K562 (cell line): ENCODE measurements at regions not wholly inside any gene's neighbourhood (a gene's known extent, or its start where the extent isn't known, plus 50 kb on each side); places are given as distances from the start of the nearest gene placed in this dataset.

Experiments used
- BRD9 ChIP-seq: fragments of 450-650 bp; IDR thresholded peaks from 2 replicates; pipeline ENCODE4 v1.6.1; 2018; ENCODE audit warnings: low read depth; ENCODE audit not compliant: partially characterized antibody
- FOXJ3 ChIP-seq: sonication (generic); formaldehyde crosslinking; IDR thresholded peaks from 2 replicates; pipeline ENCODE4 v1.4.0; 2020; ENCODE audit warnings: mild to moderate bottlenecking, missing genetic modification reagents
- RUNX1 ChIP-seq: sonication (generic); IDR thresholded peaks from 2 replicates; pipeline ENCODE4 v1.6.1; 2016; ENCODE audit warnings: antibody characterized with exemption, low read depth
- SP1 ChIP-seq: sonication (generic); formaldehyde crosslinking; IDR thresholded peaks from 2 replicates; pipeline ENCODE4 v1.8.1; 2022; ENCODE audit warnings: mild to moderate bottlenecking, missing genetic modification reagents
- ZFP30 ChIP-seq: fragments of 250-450 bp; sonication (Bioruptor Pico); IDR thresholded peaks from 2 replicates; pipeline ENCODE4 v1.8.0; 2022; ENCODE audit warnings: moderate library complexity, mild to moderate bottlenecking, inconsistent platforms, borderline replicate concordance
- ZNF174 ChIP-seq: fragments of 250-450 bp; sonication (Bioruptor Pico); IDR thresholded peaks from 2 replicates; pipeline ENCODE4 v1.4.0; 2020; ENCODE audit warnings: mild to moderate bottlenecking
- ZNF57 ChIP-seq: fragments of 450-650 bp; formaldehyde crosslinking; IDR thresholded peaks from 2 replicates; pipeline ENCODE4 v1.4.0; 2020; ENCODE audit warnings: mild to moderate bottlenecking, moderate library complexity
- ZNF695 ChIP-seq: fragments of 450-650 bp; formaldehyde crosslinking; IDR thresholded peaks from 2 replicates; pipeline ENCODE4 v1.4.0; 2020; ENCODE audit warnings: mild to moderate bottlenecking, moderate library complexity
- ZNF778 ChIP-seq: fragments of 450-650 bp; formaldehyde crosslinking; IDR thresholded peaks from 2 replicates; pipeline ENCODE4 v1.4.0; 2020; ENCODE audit warnings: mild to moderate bottlenecking, moderate library complexity
- TF ChIP-seq, protein P1 (sequence below): IDR thresholded peaks from 3 replicates; pipeline ENCODE4 v1.6.1; 2011; ENCODE audit warnings: borderline replicate concordance, mild to moderate bottlenecking, moderate library complexity; ENCODE audit not compliant: insufficient read length; ENCODE audit errors: extremely low read depth
- TF ChIP-seq, protein P2 (sequence below): sonication (generic); formaldehyde crosslinking; IDR thresholded peaks from 2 replicates; pipeline ENCODE4 v1.8.0; 2022; ENCODE audit warnings: mild to moderate bottlenecking, missing genetic modification reagents, borderline replicate concordance
- TF ChIP-seq, protein P3 (sequence below): fragments of 250-450 bp; sonication (Bioruptor Pico); IDR thresholded peaks from 2 replicates; pipeline ENCODE4 v1.5.1; 2021; ENCODE audit warnings: mild to moderate bottlenecking

DNA sequence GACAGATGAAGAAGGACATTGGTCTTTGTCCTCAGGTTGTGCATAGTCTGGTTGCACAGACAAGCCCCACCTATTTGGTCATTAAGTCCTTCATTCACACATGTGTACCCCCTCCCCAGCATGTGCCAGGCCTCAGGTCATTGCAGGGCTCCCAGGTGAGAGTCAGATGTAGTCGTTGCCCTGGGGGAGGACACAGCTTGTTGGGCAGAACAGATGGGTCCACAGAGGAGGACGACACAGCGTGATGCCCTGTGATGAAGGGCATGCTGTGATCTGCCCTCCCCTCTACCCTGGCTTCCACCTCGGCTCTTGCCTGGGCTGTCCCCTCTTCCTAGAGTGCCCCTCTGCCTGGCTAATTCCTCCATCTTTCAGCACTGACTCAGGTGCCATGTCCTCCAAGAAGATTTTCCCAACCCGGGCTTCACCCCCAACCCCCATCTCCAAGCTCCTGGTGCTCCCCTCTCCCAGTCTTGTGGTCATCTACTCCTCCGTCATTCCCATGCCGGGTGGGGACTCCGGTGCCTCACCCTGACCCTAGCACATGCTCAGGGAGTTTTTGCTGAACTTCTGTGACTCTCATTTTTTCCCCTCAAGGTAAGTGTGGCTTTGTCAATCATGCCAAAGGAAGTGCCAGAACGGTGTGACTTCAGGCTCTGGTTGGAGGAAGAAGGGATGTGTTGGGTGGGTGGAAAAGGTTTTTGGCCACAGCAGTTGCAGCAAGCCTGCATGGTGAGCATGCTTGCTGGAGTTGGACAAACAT lies 220.5 kb downstream of the FOXD2 start (continued):
- TF ChIP-seq, protein P1, sequence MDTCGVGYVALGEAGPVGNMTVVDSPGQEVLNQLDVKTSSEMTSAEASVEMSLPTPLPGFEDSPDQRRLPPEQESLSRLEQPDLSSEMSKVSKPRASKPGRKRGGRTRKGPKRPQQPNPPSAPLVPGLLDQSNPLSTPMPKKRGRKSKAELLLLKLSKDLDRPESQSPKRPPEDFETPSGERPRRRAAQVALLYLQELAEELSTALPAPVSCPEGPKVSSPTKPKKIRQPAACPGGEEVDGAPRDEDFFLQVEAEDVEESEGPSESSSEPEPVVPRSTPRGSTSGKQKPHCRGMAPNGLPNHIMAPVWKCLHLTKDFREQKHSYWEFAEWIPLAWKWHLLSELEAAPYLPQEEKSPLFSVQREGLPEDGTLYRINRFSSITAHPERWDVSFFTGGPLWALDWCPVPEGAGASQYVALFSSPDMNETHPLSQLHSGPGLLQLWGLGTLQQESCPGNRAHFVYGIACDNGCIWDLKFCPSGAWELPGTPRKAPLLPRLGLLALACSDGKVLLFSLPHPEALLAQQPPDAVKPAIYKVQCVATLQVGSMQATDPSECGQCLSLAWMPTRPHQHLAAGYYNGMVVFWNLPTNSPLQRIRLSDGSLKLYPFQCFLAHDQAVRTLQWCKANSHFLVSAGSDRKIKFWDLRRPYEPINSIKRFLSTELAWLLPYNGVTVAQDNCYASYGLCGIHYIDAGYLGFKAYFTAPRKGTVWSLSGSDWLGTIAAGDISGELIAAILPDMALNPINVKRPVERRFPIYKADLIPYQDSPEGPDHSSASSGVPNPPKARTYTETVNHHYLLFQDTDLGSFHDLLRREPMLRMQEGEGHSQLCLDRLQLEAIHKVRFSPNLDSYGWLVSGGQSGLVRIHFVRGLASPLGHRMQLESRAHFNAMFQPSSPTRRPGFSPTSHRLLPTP, result no peak
- no peak for TF ChIP-seq ZNF57 (CRISPR knock-in tag)
- no peak for TF ChIP-seq ZNF695
- no peak for TF ChIP-seq SP1 (CRISPR knock-in tag)
- TF ChIP-seq, protein P2, sequence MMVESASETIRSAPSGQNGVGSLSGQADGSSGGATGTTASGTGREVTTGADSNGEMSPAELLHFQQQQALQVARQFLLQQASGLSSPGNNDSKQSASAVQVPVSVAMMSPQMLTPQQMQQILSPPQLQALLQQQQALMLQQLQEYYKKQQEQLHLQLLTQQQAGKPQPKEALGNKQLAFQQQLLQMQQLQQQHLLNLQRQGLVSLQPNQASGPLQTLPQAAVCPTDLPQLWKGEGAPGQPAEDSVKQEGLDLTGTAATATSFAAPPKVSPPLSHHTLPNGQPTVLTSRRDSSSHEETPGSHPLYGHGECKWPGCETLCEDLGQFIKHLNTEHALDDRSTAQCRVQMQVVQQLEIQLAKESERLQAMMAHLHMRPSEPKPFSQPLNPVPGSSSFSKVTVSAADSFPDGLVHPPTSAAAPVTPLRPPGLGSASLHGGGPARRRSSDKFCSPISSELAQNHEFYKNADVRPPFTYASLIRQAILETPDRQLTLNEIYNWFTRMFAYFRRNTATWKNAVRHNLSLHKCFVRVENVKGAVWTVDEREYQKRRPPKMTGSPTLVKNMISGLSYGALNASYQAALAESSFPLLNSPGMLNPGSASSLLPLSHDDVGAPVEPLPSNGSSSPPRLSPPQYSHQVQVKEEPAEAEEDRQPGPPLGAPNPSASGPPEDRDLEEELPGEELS (CRISPR knock-in tag), result no peak
- no peak for TF ChIP-seq ZFP30 (CRISPR knock-in tag)
- TF ChIP-seq, protein P3, sequence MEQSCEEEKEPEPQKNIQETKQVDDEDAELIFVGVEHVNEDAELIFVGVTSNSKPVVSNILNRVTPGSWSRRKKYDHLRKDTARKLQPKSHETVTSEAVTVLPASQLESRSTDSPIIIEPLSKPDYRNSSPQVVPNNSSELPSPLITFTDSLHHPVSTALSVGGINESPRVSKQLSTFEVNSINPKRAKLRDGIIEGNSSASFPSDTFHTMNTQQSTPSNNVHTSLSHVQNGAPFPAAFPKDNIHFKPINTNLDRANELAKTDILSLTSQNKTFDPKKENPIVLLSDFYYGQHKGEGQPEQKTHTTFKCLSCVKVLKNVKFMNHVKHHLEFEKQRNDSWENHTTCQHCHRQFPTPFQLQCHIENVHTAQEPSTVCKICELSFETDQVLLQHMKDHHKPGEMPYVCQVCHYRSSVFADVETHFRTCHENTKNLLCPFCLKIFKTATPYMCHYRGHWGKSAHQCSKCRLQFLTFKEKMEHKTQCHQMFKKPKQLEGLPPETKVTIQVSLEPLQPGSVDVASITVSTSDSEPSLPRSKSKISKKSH (CRISPR knock-in tag), result no peak
- TF ChIP-seq ZNF778, result no peak
- no peak for TF ChIP-seq FOXJ3 (CRISPR knock-in tag)
- no peak for TF ChIP-seq ZNF174 (CRISPR knock-in tag)
- no peak for TF ChIP-seq RUNX1
- no peak for TF ChIP-seq BRD9
